NCI-H226 (cell line): ENCODE measurements at regions not wholly inside any gene's neighbourhood (a gene's known extent, or its start where the extent isn't known, plus 50 kb on each side); places are given as distances from the start of the nearest gene placed in this dataset.

ENCODE experiments used
- DNase-seq: peaks from one replicate; pipeline ENCODE4 v3.0.0-alpha.2; 2015

- DNase-seq: no peak
Observed at GRCh38 chr5:164553851-164554250, 1048.4 kb downstream of the MAT2B start.

- DNase-seq: peak; percentile 48
Observed at GRCh38 chr5:164555809-164556208, 1050.4 kb downstream of the MAT2B start.

DNA sequence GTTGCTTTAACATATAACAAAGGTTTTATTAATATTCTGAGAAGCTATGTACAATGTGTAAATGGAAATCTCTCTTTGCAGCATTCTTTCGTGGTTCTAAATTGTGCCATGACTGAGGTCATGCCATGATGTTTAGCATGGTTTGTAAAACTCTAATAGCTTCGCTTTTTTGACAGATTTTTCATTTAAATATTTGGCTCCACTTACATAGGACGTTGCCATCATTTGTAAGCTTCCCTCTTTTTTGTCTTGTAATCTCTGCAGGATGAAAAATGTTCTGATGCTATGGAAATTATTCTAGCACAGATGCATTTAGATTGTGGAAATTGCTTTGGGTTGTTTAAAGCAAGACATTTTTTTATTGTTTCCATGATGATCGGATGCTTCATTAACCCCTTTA lies 1054.8 kb downstream of the MAT2B start:
- no peak for DNase-seq

GRCh38 chr5:164561933-164562872 lies 1056.8 kb downstream of the MAT2B start:
- no peak for DNase-seq

- DNase-seq: no peak
Observed at GRCh38 chr5:164563370-164563769, 1058.0 kb downstream of the MAT2B start.

DNA sequence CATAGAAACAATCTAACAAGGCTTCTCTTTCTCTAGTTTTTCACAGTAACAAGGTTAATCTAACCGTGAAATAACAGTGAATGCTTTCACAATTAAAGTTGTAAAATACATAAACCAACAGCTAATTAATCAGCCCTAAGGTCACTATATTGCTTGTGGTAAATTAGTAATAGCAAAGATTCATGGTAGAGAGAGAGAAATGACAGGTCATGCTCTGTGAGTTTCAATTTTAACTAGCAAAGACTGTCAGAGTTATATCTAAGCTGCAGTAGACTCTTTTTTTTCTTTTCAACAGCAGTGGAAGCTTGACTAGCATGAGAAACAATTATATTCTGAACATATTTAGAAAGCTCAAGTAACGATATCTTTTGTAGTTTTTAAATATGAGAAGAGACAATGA lies 1068.0 kb downstream of the MAT2B start:
- DNase-seq: no peak

GRCh38 chr5:164577201-164577600 lies 1071.8 kb downstream of the MAT2B start:
- DNase-seq: no peak

DNA sequence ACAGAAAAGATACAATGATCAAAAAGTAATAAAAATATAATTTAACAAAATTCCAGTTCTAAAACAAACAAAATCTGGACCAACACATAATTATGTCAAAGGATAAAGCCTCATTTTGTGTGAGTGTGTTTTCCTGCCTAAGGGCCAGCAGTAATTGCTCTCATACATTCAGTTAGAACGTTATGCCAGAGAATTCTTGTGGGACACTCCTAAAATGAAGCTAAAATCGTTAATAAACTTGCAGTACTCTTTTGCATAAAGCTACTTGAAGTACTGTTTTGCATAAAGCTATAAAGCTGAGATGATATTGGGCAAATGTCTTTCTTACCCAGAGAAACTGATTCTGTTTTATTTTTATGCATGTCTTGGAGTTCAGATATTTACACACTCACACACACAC lies 1072.3 kb downstream of the MAT2B start:
- DNase-seq: no peak

DNA sequence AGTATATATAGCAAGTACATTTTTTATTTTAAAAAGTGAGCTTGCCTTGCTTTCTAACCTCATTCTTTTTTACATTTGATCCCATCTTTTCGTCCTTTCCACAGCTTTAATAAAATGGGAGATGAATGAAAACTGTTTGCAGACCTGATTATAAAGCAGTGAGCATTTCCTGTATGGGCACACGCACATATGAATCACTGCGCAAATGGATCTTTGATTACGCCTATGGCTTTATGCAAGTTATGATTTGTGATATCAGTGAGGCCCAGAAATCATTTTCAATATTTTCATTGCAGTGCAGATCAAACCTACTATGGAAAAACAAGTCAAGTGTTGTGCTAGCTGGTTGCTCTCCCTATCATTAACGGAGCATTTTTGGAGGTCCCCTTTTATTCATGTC lies 1073.0 kb downstream of the MAT2B start:
- no peak for DNase-seq

DNA sequence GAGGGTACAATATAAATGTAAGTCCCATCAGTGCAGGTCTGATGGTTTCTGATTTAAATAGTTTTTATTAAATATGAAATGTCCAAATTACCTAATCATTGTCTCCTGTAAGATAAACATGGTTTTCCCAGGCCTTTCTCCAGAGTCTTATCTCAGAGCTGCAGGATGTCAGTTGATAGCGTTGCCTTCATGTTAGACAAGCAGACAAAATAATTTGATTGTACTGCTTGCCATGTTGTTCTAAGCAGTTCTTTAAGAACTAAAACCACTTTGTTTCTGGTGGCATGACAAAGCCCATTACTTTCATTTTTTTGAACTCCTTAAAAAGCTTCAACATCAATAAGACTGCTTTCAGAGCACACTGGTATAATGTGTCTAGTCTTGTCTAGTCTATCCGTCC lies 1073.5 kb downstream of the MAT2B start:
- DNase-seq: peak; percentile 16

- no peak for DNase-seq
Observed at GRCh38 chr5:164580155-164580554, 1074.7 kb downstream of the MAT2B start.

- no peak for DNase-seq
Observed at GRCh38 chr5:164581889-164582288, 1076.5 kb downstream of the MAT2B start.

GRCh38 chr5:164593982-164594381 lies 1088.6 kb downstream of the MAT2B start:
- no peak for DNase-seq

GRCh38 chr5:164597293-164597900 lies 1092.0 kb downstream of the MAT2B start:
- DNase-seq: no peak

GRCh38 chr5:164600274-164600673 lies 1094.9 kb downstream of the MAT2B start:
- peak; percentile 49 for DNase-seq

GRCh38 chr5:164600929-164601535 lies 1095.6 kb downstream of the MAT2B start:
- DNase-seq: no peak

DNA sequence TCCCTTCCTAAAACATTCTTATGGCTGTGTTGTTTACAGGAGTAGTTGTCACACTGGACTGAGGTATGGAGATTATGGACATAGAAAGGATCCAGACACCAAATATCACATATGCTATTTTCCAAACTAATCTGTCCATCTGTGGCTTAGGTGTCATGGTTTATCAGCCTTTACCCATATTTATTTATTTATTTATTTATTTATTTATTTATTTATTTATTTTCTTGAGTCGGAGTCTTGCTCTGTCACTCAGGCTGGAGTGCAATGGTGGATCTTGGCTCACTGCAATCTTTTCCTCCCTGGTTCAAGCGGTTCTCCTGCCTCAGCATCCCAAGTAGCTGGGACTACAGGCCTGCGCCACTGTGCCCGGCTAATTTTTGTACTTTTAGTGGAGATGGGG lies 1103.1 kb downstream of the MAT2B start:
- no peak for DNase-seq

DNA sequence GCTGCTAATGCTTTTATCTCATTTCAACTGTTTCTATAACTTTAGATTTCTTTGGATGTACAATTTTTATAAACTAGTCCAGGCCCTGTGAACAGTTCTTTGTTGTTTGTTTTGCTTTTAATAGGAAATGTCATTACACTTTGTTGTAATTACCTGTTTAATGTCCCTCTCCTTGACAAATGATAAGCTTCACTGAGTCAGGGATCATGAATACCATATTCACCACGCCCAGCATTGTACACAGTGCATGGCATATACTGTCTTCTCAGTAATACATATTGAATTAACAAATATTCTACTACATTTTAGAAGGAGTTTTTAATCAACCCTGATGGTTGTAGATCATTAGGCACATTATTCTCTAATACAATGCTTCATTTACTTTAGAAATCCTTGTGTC lies 1105.0 kb downstream of the MAT2B start:
- no peak for DNase-seq

- DNase-seq: no peak
Observed at GRCh38 chr5:164614707-164615106, 1109.3 kb downstream of the MAT2B start.

DNA sequence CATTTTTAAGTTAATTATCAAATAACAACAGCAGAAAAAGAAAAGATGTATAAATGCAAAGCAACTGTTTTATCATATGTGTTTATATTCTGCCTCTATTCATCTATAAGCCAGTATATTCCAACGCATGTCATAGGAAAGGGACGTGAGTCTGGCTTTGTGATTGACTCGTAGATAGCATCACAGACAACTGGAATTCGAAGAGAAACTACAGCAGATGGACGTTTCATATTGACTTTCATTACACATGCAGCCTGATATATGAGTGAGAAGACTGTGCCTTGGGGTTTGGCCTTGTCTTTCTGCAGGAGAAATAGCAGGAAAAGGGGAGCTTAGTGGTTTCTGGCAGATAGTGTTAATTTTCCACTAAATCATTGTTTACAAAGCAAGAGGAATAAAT lies 1111.9 kb downstream of the MAT2B start:
- DNase-seq: no peak

DNA sequence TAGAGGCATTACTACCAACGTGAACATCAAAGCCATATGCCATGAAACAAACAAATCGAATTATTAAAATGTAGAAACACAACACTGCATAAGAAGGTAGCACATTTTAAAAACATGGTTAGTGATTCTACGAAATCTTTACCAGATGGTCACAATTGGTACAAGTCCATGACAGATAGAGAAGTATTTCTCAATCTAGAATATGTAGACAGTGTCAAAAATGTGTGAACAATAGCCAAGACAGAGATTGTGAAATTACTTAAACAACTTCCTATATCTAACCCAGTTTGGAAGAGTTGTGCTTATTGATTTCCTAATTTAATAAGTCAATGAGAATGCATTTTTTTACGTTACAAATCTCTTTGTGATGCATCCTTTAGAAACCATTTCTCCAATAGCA lies 1121.6 kb downstream of the MAT2B start:
- no peak for DNase-seq

DNA sequence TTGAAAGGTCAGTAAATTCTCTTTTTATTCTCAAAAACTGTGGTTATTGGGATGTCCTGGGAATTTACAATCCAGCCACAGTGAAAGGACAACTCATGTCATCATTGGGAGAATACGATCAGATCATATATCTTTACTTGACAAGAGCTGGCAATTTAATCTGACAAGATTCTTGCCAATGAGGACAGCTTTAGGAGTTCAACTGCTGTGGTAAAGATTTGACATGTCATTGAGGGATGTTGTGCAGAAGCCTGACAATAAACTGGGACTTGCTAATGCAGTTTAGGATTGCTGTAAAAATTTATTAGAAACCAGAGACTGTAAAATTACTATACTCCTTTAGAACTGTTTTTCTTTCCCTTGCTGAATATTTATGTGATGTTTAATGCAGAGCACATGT lies 1131.0 kb downstream of the MAT2B start:
- no peak for DNase-seq

- no peak for DNase-seq
Observed at GRCh38 chr5:164637931-164638521, 1132.6 kb downstream of the MAT2B start.

GRCh38 chr5:164649266-164649665 lies 1143.8 kb downstream of the MAT2B start:
- no peak for DNase-seq
